MG63 (cell line): ENCODE measurements at regions not wholly inside any gene's neighbourhood (a gene's known extent, or its start where the extent isn't known, plus 50 kb on each side); places are given as distances from the start of the nearest gene placed in this dataset.

ENCODE experiments used
- DNase-seq: peaks from one replicate; pipeline ENCODE4 v3.0.0-alpha.2; 2020
- H3K27me3 ChIP-seq: fragments of 250-450 bp; sonication (Bioruptor Pico); 2 replicates; pipeline ENCODE4 v1.5.1; 2020; ENCODE audit warnings: mild to moderate bottlenecking, moderate library complexity
- H3K36me3 ChIP-seq: fragments of 250-450 bp; sonication (Bioruptor Pico); 2 replicates; pipeline ENCODE4 v1.5.1; 2020; ENCODE audit warnings: mild to moderate bottlenecking, moderate library complexity
- H3K4me3 ChIP-seq: fragments of 250-450 bp; sonication (Bioruptor Pico); 2 replicates; pipeline ENCODE4 v1.5.1; 2020; ENCODE audit warnings: mild to moderate bottlenecking, moderate library complexity
- H3K9me3 ChIP-seq: fragments of 250-450 bp; sonication (Bioruptor Pico); 2 replicates; pipeline ENCODE4 v1.5.1; 2020; ENCODE audit warnings: mild to moderate bottlenecking, moderate library complexity

DNA sequence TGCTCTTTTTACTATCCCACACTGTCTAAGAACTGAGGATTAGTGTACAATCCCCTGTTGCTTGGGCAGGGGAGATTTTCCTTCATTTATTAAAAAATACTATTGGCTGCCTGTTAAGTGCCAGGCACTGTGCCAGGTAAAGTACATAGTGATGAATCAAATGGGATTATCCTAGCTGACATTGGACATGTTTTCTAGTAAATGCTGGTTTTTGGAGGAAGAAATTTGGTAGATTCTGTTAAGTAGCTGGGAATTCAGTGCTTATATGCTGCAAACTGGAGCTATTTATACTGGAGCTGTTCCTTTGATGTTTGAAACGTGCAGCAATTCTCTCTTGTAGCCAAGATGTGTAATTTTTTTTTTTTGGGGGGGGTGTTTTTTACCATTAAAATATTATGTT lies 299.6 kb downstream of the EMP1 start:
- Histone ChIP-seq H3K36me3 (no peaks in the 10 kb centered on the region), H3K4me3 (no peak overlapping the region), H3K9me3 (no peaks in the 10 kb centered on the region), H3K27me3 (no peaks in the 10 kb centered on the region)
- DNase-seq, result no peak

DNA sequence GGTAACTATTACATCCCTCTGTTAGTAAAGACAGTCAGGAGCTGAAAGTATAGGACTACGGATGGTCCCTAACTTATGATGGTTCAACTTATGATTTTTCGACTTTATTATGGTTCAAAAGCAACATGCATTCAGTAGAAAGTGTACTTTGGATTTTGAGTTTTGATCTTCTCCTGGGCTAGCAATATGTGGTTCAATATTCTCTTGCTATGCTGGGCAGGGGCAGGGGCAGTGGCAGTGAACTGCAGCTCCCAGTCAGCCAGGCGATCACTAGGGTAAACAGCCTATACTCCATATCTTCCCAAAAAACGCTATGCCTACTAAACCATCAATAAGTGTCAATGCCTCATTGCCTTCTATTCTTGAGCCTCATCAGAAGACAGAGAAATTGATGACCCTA lies 292.7 kb downstream of the EMP1 start:
- Histone ChIP-seq H3K9me3 (no peaks in the 10 kb centered on the region), H3K36me3 (no peaks in the 10 kb centered on the region), H3K27me3 (no peaks in the 10 kb centered on the region), H3K4me3 (no peak overlapping the region)
- no peak for DNase-seq

- Histone ChIP-seq H3K36me3 (no peaks in the 10 kb centered on the region), H3K27me3 (no peaks in the 10 kb centered on the region), H3K9me3 (no peaks in the 10 kb centered on the region), H3K4me3 (no peak overlapping the region)
- no peak for DNase-seq
Observed at GRCh38 chr12:13487326-13487725, 290.8 kb downstream of the EMP1 start.

DNA sequence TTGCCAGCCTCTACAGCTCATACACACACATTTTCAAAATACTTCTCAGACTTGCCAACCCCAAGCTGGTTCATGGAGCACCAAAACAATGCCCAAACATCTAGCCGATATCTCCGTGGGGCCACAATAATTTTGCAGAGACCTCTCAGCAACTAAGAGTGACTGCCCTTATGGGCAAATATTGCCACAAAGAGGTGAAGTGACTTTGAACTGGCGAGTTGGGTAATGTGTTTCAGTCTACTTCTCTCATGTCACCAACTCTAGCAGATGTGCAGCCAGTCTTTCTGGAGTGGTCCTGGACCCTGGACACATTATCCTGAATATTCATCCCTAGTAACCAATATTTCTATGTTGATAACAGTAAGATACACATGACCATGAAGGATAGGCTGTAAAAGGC lies 290.3 kb downstream of the EMP1 start:
- Histone ChIP-seq H3K27me3 (no peaks in the 10 kb centered on the region), H3K36me3 (no peaks in the 10 kb centered on the region), H3K4me3 (no peak overlapping the region), H3K9me3 (no peaks in the 10 kb centered on the region)
- no peak for DNase-seq

DNA sequence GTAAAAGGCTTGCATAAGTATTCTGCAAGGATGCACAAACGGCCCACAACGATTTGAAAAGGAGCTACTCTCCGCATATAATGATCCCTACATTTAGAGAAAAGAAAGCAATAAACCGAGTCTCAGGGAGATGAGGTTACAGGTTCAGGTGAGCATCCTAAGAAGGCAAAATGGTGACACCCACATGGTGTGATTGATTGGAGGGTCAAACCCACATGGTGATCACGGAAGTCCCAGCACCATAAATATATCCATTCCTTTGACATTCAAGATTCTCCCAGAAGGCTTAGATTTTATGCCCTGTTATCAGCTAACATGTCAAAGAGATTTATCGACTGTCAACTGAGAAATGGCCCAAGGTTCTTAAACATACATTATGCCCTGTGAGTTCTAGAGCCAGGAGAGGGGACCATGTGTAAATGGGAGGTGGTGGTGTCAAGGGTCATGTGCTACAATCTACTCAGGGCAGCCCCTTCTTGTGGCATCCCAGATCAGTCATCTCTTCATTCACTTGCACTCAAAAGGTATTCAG lies 282.2 kb downstream of the EMP1 start:
- no peaks in the 10 kb centered on the region for H3K36me3 ChIP-seq
- H3K4me3 ChIP-seq, result no peak overlapping the region
- DNase-seq, result no peak
- H3K27me3 ChIP-seq, result no peaks in the 10 kb centered on the region; the same call in 1 of the 2 replicates
- H3K9me3 ChIP-seq, result no peaks in the 10 kb centered on the region

- Histone ChIP-seq H3K9me3 (no peaks in the 10 kb centered on the region), H3K36me3 (no peaks in the 10 kb centered on the region), H3K27me3 (no peaks in the 10 kb centered on the region; the same call in 1 of the 2 replicates), H3K4me3 (no peak overlapping the region)
- no peak for DNase-seq
Observed at GRCh38 chr12:13474381-13474780, 277.9 kb downstream of the EMP1 start.

GRCh38 chr12:13472690-13473089 lies 276.2 kb downstream of the EMP1 start:
- Histone ChIP-seq H3K9me3 (no peaks in the 10 kb centered on the region), H3K27me3 (no peaks in the 10 kb centered on the region; the same call in 1 of the 2 replicates), H3K4me3 (no peak overlapping the region), H3K36me3 (no peaks in the 10 kb centered on the region)
- no peak for DNase-seq

DNA sequence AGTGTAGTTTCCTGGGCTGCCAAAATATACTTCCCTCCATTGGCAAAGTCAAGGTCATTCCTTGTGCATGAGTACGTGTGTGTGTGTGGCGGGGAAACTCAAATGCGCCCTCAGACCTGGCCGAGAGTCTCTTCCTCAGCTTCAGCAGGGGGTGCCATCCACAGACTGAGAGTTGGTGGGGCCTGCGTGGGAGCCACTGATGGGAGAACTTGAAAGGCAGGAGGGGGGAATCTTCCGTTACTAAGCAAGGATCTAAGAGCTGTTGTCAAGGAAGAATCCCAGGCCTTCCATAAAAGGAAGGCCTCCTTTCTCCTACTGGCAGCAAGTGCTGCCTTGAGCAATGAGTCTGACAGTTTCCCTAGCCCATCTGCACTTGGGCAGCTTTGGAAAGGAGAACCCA lies 274.9 kb downstream of the EMP1 start:
- no peak for DNase-seq
- Histone ChIP-seq H3K27me3 (no peaks in the 10 kb centered on the region), H3K4me3 (no peak overlapping the region), H3K36me3 (no peaks in the 10 kb centered on the region), H3K9me3 (no peaks in the 10 kb centered on the region)

DNA sequence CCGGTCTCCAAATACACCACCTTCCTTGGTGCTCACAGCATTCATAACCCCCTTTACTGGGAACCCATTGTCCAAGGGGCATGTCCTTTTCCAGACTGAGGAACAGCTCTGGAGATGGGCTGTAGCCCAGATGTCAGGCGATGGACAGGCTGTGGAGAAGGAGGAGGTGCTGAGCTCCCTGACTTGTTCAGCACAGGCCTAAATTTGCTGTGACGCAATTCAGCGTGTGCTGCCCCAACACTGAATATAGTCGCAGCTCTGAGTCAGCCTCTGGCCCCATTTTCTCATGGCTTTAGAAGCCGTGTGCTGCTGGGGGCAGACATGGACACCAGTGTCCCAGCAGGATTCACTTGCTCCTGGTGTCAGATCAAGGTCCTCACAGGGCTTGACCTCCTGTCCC lies 269.1 kb downstream of the EMP1 start:
- Histone ChIP-seq H3K36me3 (no peaks in the 10 kb centered on the region), H3K27me3 (no peaks in the 10 kb centered on the region; the same call in 1 of the 2 replicates), H3K9me3 (no peaks in the 10 kb centered on the region), H3K4me3 (no peak overlapping the region)
- DNase-seq, result no peak

DNA sequence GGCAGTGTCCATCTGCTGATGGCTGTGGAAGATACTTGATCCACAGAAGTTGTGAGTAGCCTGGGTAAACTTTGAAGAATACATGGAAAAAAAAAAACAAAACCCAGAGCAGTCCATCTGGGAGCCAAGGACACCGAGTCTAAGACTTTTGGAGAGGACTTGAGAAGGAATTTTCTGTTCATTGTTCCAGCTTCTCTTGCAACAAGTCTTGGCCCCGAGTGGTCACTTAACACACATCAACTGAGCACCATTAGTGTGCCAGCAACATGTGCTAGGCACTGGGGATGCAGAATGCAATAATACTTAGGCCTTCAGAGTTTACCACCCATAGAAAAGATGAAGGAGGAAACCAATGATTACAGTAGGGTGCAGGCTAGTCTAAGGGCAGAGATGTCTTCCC lies 266.7 kb downstream of the EMP1 start:
- H3K36me3 ChIP-seq, result no peaks in the 10 kb centered on the region

GRCh38 chr12:13462450-13462849 lies 265.9 kb downstream of the EMP1 start:
- DNase-seq, result no peak
- Histone ChIP-seq H3K27me3 (no peaks in the 10 kb centered on the region; the same call in 1 of the 2 replicates), H3K9me3 (no peaks in the 10 kb centered on the region), H3K36me3 (no peaks in the 10 kb centered on the region), H3K4me3 (no peak overlapping the region)

More for the DNA sequence above, 266.7 kb downstream of the EMP1 start:
- H3K9me3 ChIP-seq, result no peaks in the 10 kb centered on the region
- no peak overlapping the region for H3K4me3 ChIP-seq
- no peak for DNase-seq
- H3K27me3 ChIP-seq, result no peaks in the 10 kb centered on the region; the same call in 1 of the 2 replicates

DNA sequence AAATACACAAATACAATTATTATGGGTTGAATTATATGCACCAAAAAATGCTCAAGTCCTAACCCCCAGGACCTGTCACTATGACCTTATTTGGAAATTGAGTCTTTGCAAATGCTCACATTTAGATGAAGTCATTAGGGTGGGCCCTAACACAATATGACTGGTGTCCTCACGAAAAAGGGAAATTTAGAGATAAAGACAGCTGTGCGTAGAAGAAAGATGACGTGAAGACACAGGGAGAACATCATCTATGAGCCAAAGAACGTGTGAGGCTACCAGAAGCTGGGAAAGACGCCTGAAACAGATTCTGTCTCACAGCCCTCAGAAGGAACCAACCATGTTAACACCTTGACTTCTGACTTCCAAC lies 259.2 kb downstream of the EMP1 start:
- Histone ChIP-seq H3K27me3 (no peaks in the 10 kb centered on the region), H3K4me3 (no peak overlapping the region), H3K9me3 (no peaks in the 10 kb centered on the region), H3K36me3 (no peaks in the 10 kb centered on the region)
- DNase-seq, result no peak

DNA sequence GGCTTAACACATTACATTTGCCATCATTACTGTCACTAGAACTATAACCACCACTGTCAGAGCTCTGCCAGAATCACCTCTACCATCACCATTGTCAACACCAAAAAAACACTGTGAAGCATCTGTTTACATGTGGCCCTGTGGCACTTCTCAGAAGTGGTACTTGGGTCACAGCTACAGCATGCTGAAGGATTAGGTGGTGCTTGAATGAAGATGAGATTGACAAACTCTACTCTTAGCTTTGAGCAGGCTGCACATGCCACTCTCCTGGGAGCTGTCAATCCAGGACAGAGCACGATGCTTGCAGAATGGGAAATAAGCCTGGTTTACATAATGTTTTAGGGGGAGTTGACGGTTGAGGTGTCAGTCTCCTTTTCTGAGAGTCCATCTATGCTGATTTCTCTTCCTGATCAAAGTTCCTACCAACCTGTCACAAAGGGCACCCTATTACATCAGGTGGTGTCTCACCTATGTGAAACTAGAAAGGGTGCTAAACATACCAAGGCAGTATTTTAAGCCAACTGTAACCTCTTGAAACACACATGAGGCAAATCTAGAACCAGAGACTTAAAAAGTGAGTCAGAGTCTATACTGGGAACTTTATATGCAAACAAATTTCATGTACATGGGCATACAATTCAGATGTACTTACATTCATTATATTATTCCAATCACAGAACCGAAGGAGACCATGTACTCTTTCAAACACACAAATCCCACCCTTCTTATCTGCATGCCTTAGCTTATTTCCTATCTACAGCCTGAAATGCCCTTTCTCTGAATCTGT lies 258.7 kb downstream of the EMP1 start:
- Histone ChIP-seq H3K27me3 (no peaks in the 10 kb centered on the region), H3K4me3 (no peak overlapping the region), H3K9me3 (no peaks in the 10 kb centered on the region), H3K36me3 (no peaks in the 10 kb centered on the region)
- DNase-seq, result no peak

DNA sequence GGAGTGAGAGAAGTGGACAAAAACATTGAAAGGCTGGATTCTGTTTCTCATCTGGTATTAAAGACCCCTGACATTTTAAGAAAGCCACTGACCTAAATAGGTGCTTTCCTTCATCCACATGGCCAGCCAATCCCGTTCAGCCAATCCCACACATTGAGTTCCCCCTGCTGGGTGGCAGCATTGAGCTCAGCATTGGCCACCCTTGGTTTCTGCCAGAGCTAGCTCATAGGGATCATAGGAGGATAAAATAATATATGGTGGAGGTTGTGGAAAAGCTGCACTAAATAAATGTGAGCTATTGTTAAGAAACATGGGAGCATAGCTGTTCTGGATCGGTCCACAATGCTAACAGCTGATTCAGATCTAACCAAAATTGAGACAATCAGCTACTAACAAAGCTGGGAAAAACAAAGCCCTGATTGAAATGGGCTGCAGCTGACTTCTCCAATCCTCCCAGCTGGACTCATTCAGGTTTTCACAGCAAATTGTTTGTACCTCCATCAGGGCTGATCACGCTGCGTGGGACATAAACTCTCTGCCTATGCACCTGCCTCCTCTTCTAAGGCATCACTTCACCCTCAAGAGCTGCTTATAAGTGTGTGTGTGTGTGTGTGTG lies 256.5 kb downstream of the EMP1 start:
- H3K4me3 ChIP-seq, result no peak overlapping the region

DNA sequence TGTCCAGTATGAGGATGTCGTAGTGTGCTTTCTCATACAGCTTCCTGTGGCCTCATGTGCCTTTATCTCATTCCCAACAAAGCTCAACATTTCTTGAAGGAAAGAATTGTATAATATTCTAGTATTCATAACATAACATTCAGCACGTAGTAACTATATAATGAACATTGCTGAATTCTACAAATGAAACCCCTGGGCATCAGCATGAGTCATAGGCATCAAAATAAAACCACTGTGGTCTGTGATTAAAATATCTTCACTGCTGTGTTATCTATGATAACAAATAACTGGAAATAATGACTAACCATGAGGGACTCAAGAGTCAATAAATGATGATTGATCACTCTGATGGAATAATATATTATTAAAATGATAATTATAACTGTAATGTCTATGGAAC lies 255.2 kb downstream of the EMP1 start:
- DNase-seq, result no peak
- no peaks in the 10 kb centered on the region for H3K36me3 ChIP-seq
- H3K9me3 ChIP-seq, result no peaks in the 10 kb centered on the region
- no peaks in the 10 kb centered on the region; the same call in 1 of the 2 replicates for H3K27me3 ChIP-seq
- H3K4me3 ChIP-seq, result no peak overlapping the region

More for the DNA sequence above, 256.5 kb downstream of the EMP1 start:
- no peaks in the 10 kb centered on the region for H3K36me3 ChIP-seq
- DNase-seq, result no peak
- no peaks in the 10 kb centered on the region; the same call in 1 of the 2 replicates for H3K27me3 ChIP-seq
- no peaks in the 10 kb centered on the region for H3K9me3 ChIP-seq

- no peaks in the 10 kb centered on the region for H3K36me3 ChIP-seq
- DNase-seq, result no peak
- peaks cover 2% of the 10 kb centered on the region; the same call in 1 of the 2 replicates for H3K9me3 ChIP-seq
- H3K27me3 ChIP-seq, result no peaks in the 10 kb centered on the region; the same call in 1 of the 2 replicates
- no peak overlapping the region for H3K4me3 ChIP-seq
Observed at GRCh38 chr12:13450231-13451080, 253.9 kb downstream of the EMP1 start.

GRCh38 chr12:13444076-13444475 lies 247.6 kb downstream of the EMP1 start:
- peaks cover 2% of the 10 kb centered on the region; the same call in 1 of the 2 replicates for H3K9me3 ChIP-seq
- no peaks in the 10 kb centered on the region for H3K36me3 ChIP-seq
- DNase-seq, result no peak
- no peaks in the 10 kb centered on the region for H3K27me3 ChIP-seq
- no peak overlapping the region for H3K4me3 ChIP-seq
